ENCODE measurements at regions not wholly inside any gene's neighbourhood (a gene's known extent, or its start where the extent isn't known, plus 50 kb on each side); places are given as distances from the start of the nearest gene placed in this dataset.
"Not testable (repeated sequence)": the region's sequence is repeated elsewhere in the genome, so short reads cannot be mapped to it uniquely, and the experiment has no call there.

- Histone ChIP-seq H3K4me2 (no peak overlapping the region), H3K4me1 (replicated peaks; ENCODE audit: insufficient read depth) (no peaks in the 10 kb centered on the region), H3K9me3 (ENCODE audit: insufficient read depth, low read depth) (no peaks in the 10 kb centered on the region), H3K4me3 (no peak overlapping the region), H3F3A (ENCODE audit: insufficient read depth, low read depth) (no peaks in the 10 kb centered on the region), H3K27me3 (ENCODE audit: insufficient read depth, low read depth) (no peaks in the 10 kb centered on the region), H4K20me1 (ENCODE audit: insufficient read depth) (no peaks in the 10 kb centered on the region), H3K79me2 (ENCODE audit: low read depth) (no peaks in the 10 kb centered on the region), H3K27ac (no peak overlapping the region), H2AFZ (no peak overlapping the region), H3K9me2 (ENCODE audit: insufficient read depth) (no peaks in the 10 kb centered on the region), H3K36me3 (ENCODE audit: low read depth) (no peaks in the 10 kb centered on the region)
- POLR2A ChIA-PET (ENCODE audit: unreplicated experiment), result no interaction called here
- intact Hi-C loops (cut with micrococcal nuclease; ENCODE audit: unreplicated experiment), result no loop called here
- no TSS peak for BruUV-seq (replicated peaks)
- TF ChIP-seq CTCF (conservative IDR thresholded peaks at IDR 0.05) (no peak), EZH2 (IDR thresholded peaks at IDR 0.05; ENCODE audit: low read depth) (no peak)
- CTCF ChIA-PET, result no interaction called here
- no peak for DNase-seq
Observed at GRCh38 chr11:16587670-16588069, 150.8 kb upstream of the C11orf58 start.

- Histone ChIP-seq H3F3A (ENCODE audit: insufficient read depth, low read depth) (no peaks in the 10 kb centered on the region), H2AFZ (no peak overlapping the region), H4K20me1 (ENCODE audit: insufficient read depth) (no peaks in the 10 kb centered on the region), H3K4me3 (no peak overlapping the region), H3K27ac (no peak overlapping the region), H3K4me2 (no peak overlapping the region), H3K27me3 (ENCODE audit: insufficient read depth, low read depth) (no peaks in the 10 kb centered on the region), H3K4me1 (replicated peaks; ENCODE audit: insufficient read depth) (no peaks in the 10 kb centered on the region), H3K9me2 (ENCODE audit: insufficient read depth) (no peaks in the 10 kb centered on the region), H3K9me3 (ENCODE audit: insufficient read depth, low read depth) (no peaks in the 10 kb centered on the region), H3K36me3 (ENCODE audit: low read depth) (no peaks in the 10 kb centered on the region), H3K79me2 (ENCODE audit: low read depth) (no peaks in the 10 kb centered on the region)
- DNase-seq, result no peak
- intact Hi-C loops (cut with micrococcal nuclease; ENCODE audit: unreplicated experiment), result no loop called here
- ChIA-PET POLR2A (ENCODE audit: unreplicated experiment) (no interaction called here), CTCF (no interaction called here)
- TF ChIP-seq EZH2 (IDR thresholded peaks at IDR 0.05; ENCODE audit: low read depth) (no peak), CTCF (conservative IDR thresholded peaks at IDR 0.05) (no peak)
- BruUV-seq (replicated peaks), result no TSS peak
Observed at GRCh38 chr11:16584569-16584968, 153.9 kb upstream of the C11orf58 start.

- POLR2A ChIA-PET (ENCODE audit: unreplicated experiment); H3K4me1 ChIP-seq (replicated peaks; ENCODE audit: insufficient read depth); BruUV-seq (replicated peaks); H3K9me3 ChIP-seq (ENCODE audit: insufficient read depth, low read depth); H4K20me1 ChIP-seq (ENCODE audit: insufficient read depth); H3K9me2 ChIP-seq (ENCODE audit: insufficient read depth); H3K27me3 ChIP-seq (ENCODE audit: insufficient read depth, low read depth); H3K4me3 ChIP-seq; intact Hi-C loops (cut with micrococcal nuclease; ENCODE audit: unreplicated experiment); H3K79me2 ChIP-seq (ENCODE audit: low read depth); H3F3A ChIP-seq (ENCODE audit: insufficient read depth, low read depth); H3K4me2 ChIP-seq; DNase-seq; H2AFZ ChIP-seq; H3K36me3 ChIP-seq (ENCODE audit: low read depth); H3K27ac ChIP-seq; CTCF ChIA-PET: not testable (repeated sequence)
Observed at GRCh38 chr11:16581078-16581477, 157.4 kb upstream of the C11orf58 start.

GRCh38 chr11:16577490-16577889 is 161.0 kb upstream of the C11orf58 start:
- Histone ChIP-seq H3K79me2 (ENCODE audit: low read depth) (0 out of 2 replicates have a peak, but pooled peaks cover 1% of the 10 kb centered on the region), H3K4me3 (no peak overlapping the region), H3F3A (ENCODE audit: insufficient read depth, low read depth) (no peaks in the 10 kb centered on the region), H4K20me1 (ENCODE audit: insufficient read depth) (no peaks in the 10 kb centered on the region), H3K27me3 (ENCODE audit: insufficient read depth, low read depth) (no peaks in the 10 kb centered on the region), H3K27ac (no peak overlapping the region), H3K9me2 (ENCODE audit: insufficient read depth) (no peaks in the 10 kb centered on the region), H3K4me1 (replicated peaks; ENCODE audit: insufficient read depth) (0 out of 2 replicates have a peak, but pooled peaks cover 4% of the 10 kb centered on the region), H3K4me2 (no peak overlapping the region), H3K9me3 (ENCODE audit: insufficient read depth, low read depth) (no peaks in the 10 kb centered on the region), H2AFZ (no peak overlapping the region), H3K36me3 (ENCODE audit: low read depth) (no peaks in the 10 kb centered on the region)
- POLR2A ChIA-PET (ENCODE audit: unreplicated experiment), result no interaction called here
- DNase-seq, result no peak
- intact Hi-C loops (cut with micrococcal nuclease; ENCODE audit: unreplicated experiment), result no loop called here
- no peak for TF ChIP-seq EZH2 (IDR thresholded peaks at IDR 0.05; ENCODE audit: low read depth)
- TF ChIP-seq CTCF (conservative IDR thresholded peaks at IDR 0.05), result no peak
- CTCF ChIA-PET, result no interaction called here
- no TSS peak for BruUV-seq (replicated peaks)

GRCh38 chr11:16574889-16575288 is 163.6 kb upstream of the C11orf58 start:
- H3K4me3 ChIP-seq; H3K27ac ChIP-seq; H3K27me3 ChIP-seq (ENCODE audit: insufficient read depth, low read depth); H3F3A ChIP-seq (ENCODE audit: insufficient read depth, low read depth); H3K36me3 ChIP-seq (ENCODE audit: low read depth); POLR2A ChIA-PET (ENCODE audit: unreplicated experiment); H2AFZ ChIP-seq; H3K79me2 ChIP-seq (ENCODE audit: low read depth); CTCF ChIA-PET; H3K4me1 ChIP-seq (replicated peaks; ENCODE audit: insufficient read depth); H3K4me2 ChIP-seq; BruUV-seq (replicated peaks); H3K9me2 ChIP-seq (ENCODE audit: insufficient read depth); intact Hi-C loops (cut with micrococcal nuclease; ENCODE audit: unreplicated experiment); H3K9me3 ChIP-seq (ENCODE audit: insufficient read depth, low read depth); H4K20me1 ChIP-seq (ENCODE audit: insufficient read depth); DNase-seq: not testable (repeated sequence)
